ENCODE measurements at regions not wholly inside any gene's neighbourhood (a gene's known extent, or its start where the extent isn't known, plus 50 kb on each side); places are given as distances from the start of the nearest gene placed in this dataset.
"Not testable (repeated sequence)": the region's sequence is repeated elsewhere in the genome, so short reads cannot be mapped to it uniquely, and the experiment has no call there.

GRCh38 chr1:244304656-244305055 is 147.1 kb downstream of the ADSS2 start:
- DNase-seq (ENCODE audit: low spot score in 2 of 2) = no peak
- Histone ChIP-seq H3K36me3 (no peaks in the 10 kb centered on the region), H3K27ac (no peak overlapping the region), H3K4me1 (peaks cover 0 to 3% of the 10 kb centered on the region in 2 donors), H3K4me3 (no peak overlapping the region), H3K9me3 (no peaks in the 10 kb centered on the region), H3K27me3 (no peaks in the 10 kb centered on the region)
- intact Hi-C loops (cut with DNase I) = no loop called here
- TF ChIP-seq, protein P1, sequence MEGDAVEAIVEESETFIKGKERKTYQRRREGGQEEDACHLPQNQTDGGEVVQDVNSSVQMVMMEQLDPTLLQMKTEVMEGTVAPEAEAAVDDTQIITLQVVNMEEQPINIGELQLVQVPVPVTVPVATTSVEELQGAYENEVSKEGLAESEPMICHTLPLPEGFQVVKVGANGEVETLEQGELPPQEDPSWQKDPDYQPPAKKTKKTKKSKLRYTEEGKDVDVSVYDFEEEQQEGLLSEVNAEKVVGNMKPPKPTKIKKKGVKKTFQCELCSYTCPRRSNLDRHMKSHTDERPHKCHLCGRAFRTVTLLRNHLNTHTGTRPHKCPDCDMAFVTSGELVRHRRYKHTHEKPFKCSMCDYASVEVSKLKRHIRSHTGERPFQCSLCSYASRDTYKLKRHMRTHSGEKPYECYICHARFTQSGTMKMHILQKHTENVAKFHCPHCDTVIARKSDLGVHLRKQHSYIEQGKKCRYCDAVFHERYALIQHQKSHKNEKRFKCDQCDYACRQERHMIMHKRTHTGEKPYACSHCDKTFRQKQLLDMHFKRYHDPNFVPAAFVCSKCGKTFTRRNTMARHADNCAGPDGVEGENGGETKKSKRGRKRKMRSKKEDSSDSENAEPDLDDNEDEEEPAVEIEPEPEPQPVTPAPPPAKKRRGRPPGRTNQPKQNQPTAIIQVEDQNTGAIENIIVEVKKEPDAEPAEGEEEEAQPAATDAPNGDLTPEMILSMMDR (IDR thresholded peaks at IDR 0.05) = no peak

DNA sequence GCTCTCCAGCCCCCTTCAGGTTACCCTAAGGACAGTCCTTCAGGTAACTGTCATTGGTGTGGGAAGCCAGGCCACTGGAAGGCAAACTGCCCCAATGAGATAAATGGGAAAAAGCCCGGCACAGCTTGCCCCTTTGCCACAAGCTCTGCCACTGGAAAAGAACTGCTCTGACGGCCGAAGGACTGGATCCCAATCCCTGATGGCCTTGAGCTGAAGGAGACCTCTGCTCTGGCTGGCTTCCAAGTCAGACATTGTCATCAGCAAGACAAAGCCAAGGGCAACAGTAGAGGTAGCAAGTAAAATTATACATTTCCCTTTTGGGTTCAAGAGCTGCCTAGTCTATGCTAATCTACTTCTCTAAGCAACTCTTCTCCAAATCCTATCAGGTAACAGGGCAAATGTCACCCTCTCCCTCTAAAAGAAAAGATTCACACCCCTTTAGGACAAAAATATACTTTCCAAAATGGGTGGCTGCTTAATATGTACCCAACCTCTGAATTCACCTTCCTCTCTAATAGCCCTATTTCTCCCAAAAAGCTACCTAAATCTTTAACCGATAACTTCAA is 145.8 kb downstream of the ADSS2 start:
- Histone ChIP-seq H3K4me3 (no peak overlapping the region), H3K27ac (no peak overlapping the region), H3K9me3 (no peaks in the 10 kb centered on the region), H3K36me3 (no peaks in the 10 kb centered on the region), H3K4me1 (no peaks in the 10 kb centered on the region), H3K27me3 (no peaks in the 10 kb centered on the region)
- TF ChIP-seq, protein P1 (IDR thresholded peaks at IDR 0.05) = no peak
- intact Hi-C loops (cut with DNase I) = no loop called here
- DNase-seq (ENCODE audit: low spot score in 2 of 2) = no peak

- no peaks in the 10 kb centered on the region for H3K27me3 ChIP-seq
- no peaks in the 10 kb centered on the region for H3K4me1 ChIP-seq
- no peaks in the 10 kb centered on the region for H3K9me3 ChIP-seq
- intact Hi-C loops (cut with DNase I) = no loop called here
- DNase-seq (ENCODE audit: low spot score in 2 of 2) = no peak
- H3K4me3 ChIP-seq = no peak overlapping the region
- H3K27ac ChIP-seq = no peak overlapping the region
- H3K36me3 ChIP-seq = no peaks in the 10 kb centered on the region
- TF ChIP-seq, protein P1 (IDR thresholded peaks at IDR 0.05) = no peak
Measured at GRCh38 chr1:244306544-244306943, 145.2 kb downstream of the ADSS2 start.

DNA sequence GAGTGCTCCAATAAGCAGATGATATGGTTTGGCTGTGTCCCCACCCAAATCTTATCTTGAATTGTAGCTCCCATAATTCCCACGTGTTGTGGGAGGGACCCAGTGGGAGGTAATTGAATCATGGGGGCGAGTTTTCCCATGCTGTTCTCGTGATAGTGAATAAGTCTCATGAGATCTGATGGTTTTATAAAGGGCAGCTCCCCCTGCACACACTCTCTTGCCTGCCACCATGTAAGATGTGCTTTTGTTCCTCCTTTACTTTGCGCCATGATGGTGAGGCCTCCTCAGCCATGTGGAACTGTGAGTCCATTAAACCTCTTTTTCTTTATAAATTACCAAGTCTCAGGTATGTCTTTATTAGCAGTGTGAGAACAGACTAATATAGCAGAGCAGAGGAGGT is 142.5 kb downstream of the ADSS2 start:
- H3K36me3 ChIP-seq; intact Hi-C loops (cut with DNase I); H3K4me3 ChIP-seq; DNase-seq (ENCODE audit: low spot score in 2 of 2); H3K27ac ChIP-seq; H3K4me1 ChIP-seq; H3K9me3 ChIP-seq; H3K27me3 ChIP-seq: not testable (repeated sequence)

GRCh38 chr1:244311784-244312532 is 139.8 kb downstream of the ADSS2 start:
- no peak overlapping the region for H3K27ac ChIP-seq
- H3K4me1 ChIP-seq = no peaks in the 10 kb centered on the region
- intact Hi-C loops (cut with DNase I) = no loop called here
- no peak overlapping the region for H3K4me3 ChIP-seq
- no peaks in the 10 kb centered on the region for H3K9me3 ChIP-seq
- no peaks in the 10 kb centered on the region for H3K27me3 ChIP-seq
- no peaks in the 10 kb centered on the region for H3K36me3 ChIP-seq
- no peak for DNase-seq (ENCODE audit: low spot score in 2 of 2)
- TF ChIP-seq, protein P1 (IDR thresholded peaks at IDR 0.05) = no peak

- Histone ChIP-seq H3K4me1 (no peaks in the 10 kb centered on the region), H3K4me3 (no peak overlapping the region), H3K27ac (no peak overlapping the region), H3K9me3 (no peaks in the 10 kb centered on the region), H3K36me3 (no peaks in the 10 kb centered on the region), H3K27me3 (no peaks in the 10 kb centered on the region)
- no peak for DNase-seq (ENCODE audit: low spot score in 2 of 2)
- TF ChIP-seq, protein P1 (IDR thresholded peaks at IDR 0.05) = no peak
- intact Hi-C loops (cut with DNase I) = no loop called here
Measured at GRCh38 chr1:244313346-244313745, 138.4 kb downstream of the ADSS2 start.
